HG03025 (cell line): ENCODE measurements at regions not wholly inside any gene's neighbourhood (a gene's known extent, or its start where the extent isn't known, plus 50 kb on each side); places are given as distances from the start of the nearest gene placed in this dataset.

Experiments
- ATAC-seq: cut with Tn5 transposase; IDR thresholded peaks from one replicate; pipeline ENCODE4 v1.9.1; 2021; ENCODE audit warnings: mild to moderate bottlenecking, moderate library complexity; ENCODE audit not compliant: unreplicated experiment, low FRiP score

GRCh38 chr7:68529221-68529620, 1069.1 kb upstream of the AUTS2 start:
- ATAC-seq = no peak

GRCh38 chr7:68535266-68535665, 1063.0 kb upstream of the AUTS2 start:
- no peak for ATAC-seq

GRCh38 chr7:68537051-68537773, 1061.1 kb upstream of the AUTS2 start:
- ATAC-seq = no peak

- no peak for ATAC-seq
Observed at GRCh38 chr7:68537774-68538071, 1060.6 kb upstream of the AUTS2 start.

- ATAC-seq = no peak
Observed at GRCh38 chr7:68542831-68543230, 1055.4 kb upstream of the AUTS2 start.

GRCh38 chr7:68544851-68545250, 1053.4 kb upstream of the AUTS2 start:
- no peak for ATAC-seq

- ATAC-seq = no peak
Observed at GRCh38 chr7:68547181-68547580, 1051.1 kb upstream of the AUTS2 start.

GRCh38 chr7:68547799-68548198, 1050.5 kb upstream of the AUTS2 start:
- no peak for ATAC-seq

GRCh38 chr7:68550027-68550426, 1048.2 kb upstream of the AUTS2 start:
- no peak for ATAC-seq

- no peak for ATAC-seq
Observed at GRCh38 chr7:68550635-68551034, 1047.6 kb upstream of the AUTS2 start.

- ATAC-seq = no peak
Observed at GRCh38 chr7:68556537-68556936, 1041.7 kb upstream of the AUTS2 start.

GRCh38 chr7:68559518-68559917, 1038.8 kb upstream of the AUTS2 start:
- no peak for ATAC-seq

- no peak for ATAC-seq
Observed at GRCh38 chr7:68562323-68562899, 1035.9 kb upstream of the AUTS2 start.

GRCh38 chr7:68564306-68565135, 1033.8 kb upstream of the AUTS2 start:
- ATAC-seq = no peak

GRCh38 chr7:68571286-68571685, 1027.0 kb upstream of the AUTS2 start:
- no peak for ATAC-seq

- no peak for ATAC-seq
Observed at GRCh38 chr7:68573271-68574005, 1024.8 kb upstream of the AUTS2 start.

- ATAC-seq = no peak
Observed at GRCh38 chr7:68576366-68576765, 1021.9 kb upstream of the AUTS2 start.

- ATAC-seq = no peak
Observed at GRCh38 chr7:68581417-68581816, 1016.9 kb upstream of the AUTS2 start.

GRCh38 chr7:68587599-68587998, 1010.7 kb upstream of the AUTS2 start:
- no peak for ATAC-seq

GRCh38 chr7:68601826-68602225, 996.4 kb upstream of the AUTS2 start:
- no peak for ATAC-seq

- ATAC-seq = no peak
Observed at GRCh38 chr7:68604541-68604940, 993.7 kb upstream of the AUTS2 start.
